ENCODE measurements at regions not wholly inside any gene's neighbourhood (a gene's known extent, or its start where the extent isn't known, plus 50 kb on each side); places are given as distances from the start of the nearest gene placed in this dataset.
"Not testable (repeated sequence)": the region's sequence is repeated elsewhere in the genome, so short reads cannot be mapped to it uniquely, and the experiment has no call there.

GRCh38 chr20:55415567-55416142, 589.7 kb downstream of the CBLN4 start:
- DNase-seq (ENCODE audit: low spot score), result no peak

- DNase-seq (ENCODE audit: low spot score), result not testable (repeated sequence)
Measured at GRCh38 chr20:55412508-55412907, 592.8 kb downstream of the CBLN4 start.

- DNase-seq (ENCODE audit: low spot score), result no peak
Measured at GRCh38 chr20:55406891-55407290, 598.4 kb downstream of the CBLN4 start.

GRCh38 chr20:55394592-55394991, 610.7 kb downstream of the CBLN4 start:
- DNase-seq (ENCODE audit: low spot score), result no peak

GRCh38 chr20:55390791-55391190, 614.5 kb downstream of the CBLN4 start:
- no peak for DNase-seq (ENCODE audit: low spot score)

GRCh38 chr20:55386686-55387085, 618.6 kb downstream of the CBLN4 start:
- DNase-seq (ENCODE audit: low spot score), result no peak

GRCh38 chr20:55375920-55376319, 629.4 kb downstream of the CBLN4 start:
- no peak for DNase-seq (ENCODE audit: low spot score)

GRCh38 chr20:55365745-55366144, 639.6 kb downstream of the CBLN4 start:
- no peak for DNase-seq (ENCODE audit: low spot score)

- no peak for DNase-seq (ENCODE audit: low spot score)
Measured at GRCh38 chr20:55360895-55361294, 644.4 kb downstream of the CBLN4 start.

- DNase-seq (ENCODE audit: low spot score), result no peak
Measured at GRCh38 chr20:55354720-55355119, 650.6 kb downstream of the CBLN4 start.

- no peak for DNase-seq (ENCODE audit: low spot score)
Measured at GRCh38 chr20:55353206-55353605, 652.1 kb downstream of the CBLN4 start.

GRCh38 chr20:55348223-55348622, 657.1 kb downstream of the CBLN4 start:
- DNase-seq (ENCODE audit: low spot score), result no peak

GRCh38 chr20:55342822-55343221, 662.5 kb downstream of the CBLN4 start:
- no peak for DNase-seq (ENCODE audit: low spot score)

- DNase-seq (ENCODE audit: low spot score), result no peak
Measured at GRCh38 chr20:55333798-55334197, 671.5 kb downstream of the CBLN4 start.

GRCh38 chr20:55329108-55329507, 676.2 kb downstream of the CBLN4 start:
- no peak for DNase-seq (ENCODE audit: low spot score)

GRCh38 chr20:55322745-55323144, 682.6 kb downstream of the CBLN4 start:
- no peak for DNase-seq (ENCODE audit: low spot score)

- no peak for DNase-seq (ENCODE audit: low spot score)
Measured at GRCh38 chr20:55316753-55317152, 688.6 kb downstream of the CBLN4 start.

GRCh38 chr20:55310844-55311243, 694.5 kb downstream of the CBLN4 start:
- not testable (repeated sequence) for DNase-seq (ENCODE audit: low spot score)

- no peak for DNase-seq (ENCODE audit: low spot score)
Measured at GRCh38 chr20:55291261-55291660, 714.1 kb downstream of the CBLN4 start.

GRCh38 chr20:55283889-55284288, 721.4 kb downstream of the CBLN4 start:
- no peak for DNase-seq (ENCODE audit: low spot score)

GRCh38 chr20:55273149-55273548, 732.2 kb downstream of the CBLN4 start:
- no peak for DNase-seq (ENCODE audit: low spot score)

GRCh38 chr20:55271371-55271770, 733.9 kb downstream of the CBLN4 start:
- DNase-seq (ENCODE audit: low spot score), result no peak

GRCh38 chr20:55269913-55270312, 735.4 kb downstream of the CBLN4 start:
- DNase-seq (ENCODE audit: low spot score), result no peak

- DNase-seq (ENCODE audit: low spot score), result no peak
Measured at GRCh38 chr20:55266361-55266760, 739.0 kb downstream of the CBLN4 start.

Data from hematopoietic multipotent progenitor cell treated with erythropoietin and hydrocortisone succinate and interleukin-3 and kit ligand, for 17 days (in vitro differentiated cells).